HG03439 (cell line): ENCODE measurements at regions not wholly inside any gene's neighbourhood (a gene's known extent, or its start where the extent isn't known, plus 50 kb on each side); places are given as distances from the start of the nearest gene placed in this dataset.

Source experiments
- ATAC-seq: cut with Tn5 transposase; IDR thresholded peaks from one replicate; pipeline ENCODE4 v1.9.1; 2021; ENCODE audit warnings: mild to moderate bottlenecking, moderate library complexity; ENCODE audit not compliant: unreplicated experiment

- no peak for ATAC-seq
These were observed 473.6 kb downstream of the SOX2 start for GRCh38 chr3:182185313-182185712.

GRCh38 chr3:182190056-182190455, 478.3 kb downstream of the SOX2 start:
- ATAC-seq: no peak

GRCh38 chr3:182198345-182198744, 486.6 kb downstream of the SOX2 start:
- no peak for ATAC-seq

- no peak for ATAC-seq
These were observed 489.9 kb downstream of the SOX2 start for GRCh38 chr3:182201456-182202168.

GRCh38 chr3:182212479-182213076, 500.9 kb downstream of the SOX2 start:
- ATAC-seq: no peak

GRCh38 chr3:182214416-182214815, 502.7 kb downstream of the SOX2 start:
- no peak for ATAC-seq

- no peak for ATAC-seq
These were observed 504.2 kb downstream of the SOX2 start for GRCh38 chr3:182215881-182216280.

GRCh38 chr3:182216311-182216970, 504.7 kb downstream of the SOX2 start:
- no peak for ATAC-seq

GRCh38 chr3:182220013-182220412, 508.3 kb downstream of the SOX2 start:
- no peak for ATAC-seq

- no peak for ATAC-seq
These were observed 508.7 kb downstream of the SOX2 start for GRCh38 chr3:182220471-182220870.

- ATAC-seq: no peak
These were observed 515.3 kb downstream of the SOX2 start for GRCh38 chr3:182226995-182227394.

- ATAC-seq: no peak
These were observed 521.7 kb downstream of the SOX2 start for GRCh38 chr3:182233405-182233804.

- no peak for ATAC-seq
These were observed 522.2 kb downstream of the SOX2 start for GRCh38 chr3:182233957-182234356.

GRCh38 chr3:182234881-182235280, 523.2 kb downstream of the SOX2 start:
- ATAC-seq: no peak

GRCh38 chr3:182235504-182235903, 523.8 kb downstream of the SOX2 start:
- ATAC-seq: no peak

- ATAC-seq: no peak
These were observed 526.4 kb downstream of the SOX2 start for GRCh38 chr3:182238126-182238525.

- ATAC-seq: no peak
These were observed 527.6 kb downstream of the SOX2 start for GRCh38 chr3:182239316-182239715.

GRCh38 chr3:182240474-182240873, 528.7 kb downstream of the SOX2 start:
- ATAC-seq: no peak

- no peak for ATAC-seq
These were observed 529.6 kb downstream of the SOX2 start for GRCh38 chr3:182241196-182241765.

GRCh38 chr3:182241766-182242488, 530.2 kb downstream of the SOX2 start:
- ATAC-seq: no peak

GRCh38 chr3:182242489-182242942, 530.8 kb downstream of the SOX2 start:
- no peak for ATAC-seq
